K562 (cell line): ENCODE measurements at regions not wholly inside any gene's neighbourhood (a gene's known extent, or its start where the extent isn't known, plus 50 kb on each side); places are given as distances from the start of the nearest gene placed in this dataset.

ENCODE experiments used
- KDM5B ChIP-seq: fragments of 200-600 bp; sonication (generic); IDR thresholded peaks from 2 replicates; pipeline ENCODE4 v1.6.1; 2012; ENCODE audit warnings: low read depth, mild to moderate bottlenecking, moderate library complexity, low read length, control low read depth, inconsistent platforms; ENCODE audit not compliant: insufficient replicate concordance
- MEF2A ChIP-seq: IDR thresholded peaks from 2 replicates; pipeline ENCODE4 v1.6.1; 2011; ENCODE audit warnings: low read depth, mild to moderate bottlenecking, low read length, moderate library complexity; ENCODE audit not compliant: control insufficient read depth
- TAF1 ChIP-seq: IDR thresholded peaks from 2 replicates; pipeline ENCODE4 v1.6.1; 2011; ENCODE audit warnings: mild to moderate bottlenecking, low read length, moderate library complexity; ENCODE audit not compliant: insufficient read depth, control insufficient read depth, severe bottlenecking; ENCODE audit errors: extremely low read depth
- TF ChIP-seq, protein P1 (sequence below): sonication (generic); formaldehyde crosslinking; IDR thresholded peaks from 2 replicates; pipeline ENCODE4 v1.8.0; 2023; ENCODE audit warnings: missing genetic modification reagents, mild to moderate bottlenecking, borderline replicate concordance
- TF ChIP-seq, protein P2 (sequence below): fragments of 250-450 bp; sonication (Bioruptor Pico); IDR thresholded peaks from 2 replicates; pipeline ENCODE4 v1.4.0; 2020; ENCODE audit warnings: mild to moderate bottlenecking

DNA sequence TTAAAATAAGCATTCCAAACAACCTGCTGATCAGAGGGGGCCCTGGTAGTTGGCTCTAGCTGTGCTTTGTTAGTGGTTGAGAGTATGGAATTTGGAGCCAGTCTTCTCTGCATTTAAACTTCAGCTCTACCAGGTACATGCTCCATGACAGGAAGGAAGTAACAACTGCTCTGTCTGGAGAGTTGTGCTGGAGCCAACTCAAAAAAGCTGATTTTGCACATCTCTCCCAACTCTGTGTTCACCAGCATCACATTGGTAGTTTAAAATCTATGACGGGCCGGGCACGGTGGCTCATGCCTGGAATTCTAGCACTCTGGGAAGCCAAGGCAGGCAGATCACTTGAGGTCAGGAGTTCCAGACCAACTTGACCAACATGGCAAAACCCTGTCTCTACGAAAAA, 68.8 kb upstream of the BMP2 start (continued):
- TF ChIP-seq, protein P1, sequence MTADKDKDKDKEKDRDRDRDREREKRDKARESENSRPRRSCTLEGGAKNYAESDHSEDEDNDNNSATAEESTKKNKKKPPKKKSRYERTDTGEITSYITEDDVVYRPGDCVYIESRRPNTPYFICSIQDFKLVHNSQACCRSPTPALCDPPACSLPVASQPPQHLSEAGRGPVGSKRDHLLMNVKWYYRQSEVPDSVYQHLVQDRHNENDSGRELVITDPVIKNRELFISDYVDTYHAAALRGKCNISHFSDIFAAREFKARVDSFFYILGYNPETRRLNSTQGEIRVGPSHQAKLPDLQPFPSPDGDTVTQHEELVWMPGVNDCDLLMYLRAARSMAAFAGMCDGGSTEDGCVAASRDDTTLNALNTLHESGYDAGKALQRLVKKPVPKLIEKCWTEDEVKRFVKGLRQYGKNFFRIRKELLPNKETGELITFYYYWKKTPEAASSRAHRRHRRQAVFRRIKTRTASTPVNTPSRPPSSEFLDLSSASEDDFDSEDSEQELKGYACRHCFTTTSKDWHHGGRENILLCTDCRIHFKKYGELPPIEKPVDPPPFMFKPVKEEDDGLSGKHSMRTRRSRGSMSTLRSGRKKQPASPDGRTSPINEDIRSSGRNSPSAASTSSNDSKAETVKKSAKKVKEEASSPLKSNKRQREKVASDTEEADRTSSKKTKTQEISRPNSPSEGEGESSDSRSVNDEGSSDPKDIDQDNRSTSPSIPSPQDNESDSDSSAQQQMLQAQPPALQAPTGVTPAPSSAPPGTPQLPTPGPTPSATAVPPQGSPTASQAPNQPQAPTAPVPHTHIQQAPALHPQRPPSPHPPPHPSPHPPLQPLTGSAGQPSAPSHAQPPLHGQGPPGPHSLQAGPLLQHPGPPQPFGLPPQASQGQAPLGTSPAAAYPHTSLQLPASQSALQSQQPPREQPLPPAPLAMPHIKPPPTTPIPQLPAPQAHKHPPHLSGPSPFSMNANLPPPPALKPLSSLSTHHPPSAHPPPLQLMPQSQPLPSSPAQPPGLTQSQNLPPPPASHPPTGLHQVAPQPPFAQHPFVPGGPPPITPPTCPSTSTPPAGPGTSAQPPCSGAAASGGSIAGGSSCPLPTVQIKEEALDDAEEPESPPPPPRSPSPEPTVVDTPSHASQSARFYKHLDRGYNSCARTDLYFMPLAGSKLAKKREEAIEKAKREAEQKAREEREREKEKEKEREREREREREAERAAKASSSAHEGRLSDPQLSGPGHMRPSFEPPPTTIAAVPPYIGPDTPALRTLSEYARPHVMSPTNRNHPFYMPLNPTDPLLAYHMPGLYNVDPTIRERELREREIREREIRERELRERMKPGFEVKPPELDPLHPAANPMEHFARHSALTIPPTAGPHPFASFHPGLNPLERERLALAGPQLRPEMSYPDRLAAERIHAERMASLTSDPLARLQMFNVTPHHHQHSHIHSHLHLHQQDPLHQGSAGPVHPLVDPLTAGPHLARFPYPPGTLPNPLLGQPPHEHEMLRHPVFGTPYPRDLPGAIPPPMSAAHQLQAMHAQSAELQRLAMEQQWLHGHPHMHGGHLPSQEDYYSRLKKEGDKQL (CRISPR knock-in tag), result no peak
- TF ChIP-seq MEF2A (no peak), TAF1 (no peak), KDM5B (no peak)
- TF ChIP-seq, protein P2, sequence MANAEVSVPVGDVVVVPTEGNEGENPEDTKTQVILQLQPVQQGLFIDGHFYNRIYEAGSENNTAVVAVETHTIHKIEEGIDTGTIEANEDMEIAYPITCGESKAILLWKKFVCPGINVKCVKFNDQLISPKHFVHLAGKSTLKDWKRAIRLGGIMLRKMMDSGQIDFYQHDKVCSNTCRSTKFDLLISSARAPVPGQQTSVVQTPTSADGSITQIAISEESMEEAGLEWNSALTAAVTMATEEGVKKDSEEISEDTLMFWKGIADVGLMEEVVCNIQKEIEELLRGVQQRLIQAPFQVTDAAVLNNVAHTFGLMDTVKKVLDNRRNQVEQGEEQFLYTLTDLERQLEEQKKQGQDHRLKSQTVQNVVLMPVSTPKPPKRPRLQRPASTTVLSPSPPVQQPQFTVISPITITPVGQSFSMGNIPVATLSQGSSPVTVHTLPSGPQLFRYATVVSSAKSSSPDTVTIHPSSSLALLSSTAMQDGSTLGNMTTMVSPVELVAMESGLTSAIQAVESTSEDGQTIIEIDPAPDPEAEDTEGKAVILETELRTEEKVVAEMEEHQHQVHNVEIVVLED (CRISPR knock-in tag), result no peak
